IgD-negative memory B cell (primary cell): ENCODE measurements at regions not wholly inside any gene's neighbourhood (a gene's known extent, or its start where the extent isn't known, plus 50 kb on each side); places are given as distances from the start of the nearest gene placed in this dataset.
"Not testable (repeated sequence)": the region's sequence is repeated elsewhere in the genome, so short reads cannot be mapped to it uniquely, and the experiment has no call there.

Experiments
- H3K27ac Mint-ChIP-seq, 3 donors: one replicate each; pipeline ENCODE4 v1.8.0; 2020 to 2022; ENCODE audit warnings: mild to moderate bottlenecking in 3 of 3, mixed read lengths in 3 of 3, moderate library complexity in 1 of 3
- H3K27me3 Mint-ChIP-seq: one replicate; pipeline ENCODE4 v1.8.0; 2021; ENCODE audit warnings: mixed read lengths
- H3K36me3 Mint-ChIP-seq: one replicate; pipeline ENCODE4 v1.8.0; 2020; ENCODE audit warnings: mild to moderate bottlenecking, mixed read lengths
- H3K4me1 Mint-ChIP-seq, 3 donors: one replicate each; pipeline ENCODE4 v1.8.0; 2020 to 2022; ENCODE audit warnings: mixed read lengths in 3 of 3, mild to moderate bottlenecking in 1 of 3
- H3K4me3 Mint-ChIP-seq, 4 donors: one replicate each; pipeline ENCODE4 v1.8.0; 2020 to 2022; ENCODE audit warnings: mild to moderate bottlenecking in 4 of 4, mixed read lengths in 4 of 4, moderate library complexity in 3 of 4
- H3K9me3 Mint-ChIP-seq, 3 donors: one replicate each; pipeline ENCODE4 v1.8.0; 2020 to 2021; ENCODE audit warnings: mixed read lengths in 3 of 3, mild to moderate bottlenecking in 1 of 3

DNA sequence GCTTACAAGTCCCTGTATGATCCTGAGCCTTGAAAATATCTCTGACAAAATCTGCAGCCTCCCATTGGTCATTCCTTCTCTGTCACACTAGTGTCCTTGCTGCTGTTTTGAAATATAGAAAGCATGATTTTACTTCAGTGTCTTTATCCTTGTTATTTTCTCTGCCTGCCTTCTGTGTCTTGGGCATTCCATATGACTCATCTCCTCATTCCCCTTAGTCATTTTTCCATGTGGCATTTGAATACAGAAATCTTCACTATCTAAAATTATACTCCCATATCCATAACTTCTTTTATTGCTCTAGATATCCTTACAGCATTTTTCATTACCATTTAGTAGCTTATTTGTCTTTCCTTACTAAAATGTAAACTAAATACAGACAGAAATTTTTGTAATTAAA, 205.7 kb upstream of the ZNF337 start:
- not testable (repeated sequence) for H3K9me3 Mint-ChIP-seq, H3K4me3 Mint-ChIP-seq, H3K27ac Mint-ChIP-seq

DNA sequence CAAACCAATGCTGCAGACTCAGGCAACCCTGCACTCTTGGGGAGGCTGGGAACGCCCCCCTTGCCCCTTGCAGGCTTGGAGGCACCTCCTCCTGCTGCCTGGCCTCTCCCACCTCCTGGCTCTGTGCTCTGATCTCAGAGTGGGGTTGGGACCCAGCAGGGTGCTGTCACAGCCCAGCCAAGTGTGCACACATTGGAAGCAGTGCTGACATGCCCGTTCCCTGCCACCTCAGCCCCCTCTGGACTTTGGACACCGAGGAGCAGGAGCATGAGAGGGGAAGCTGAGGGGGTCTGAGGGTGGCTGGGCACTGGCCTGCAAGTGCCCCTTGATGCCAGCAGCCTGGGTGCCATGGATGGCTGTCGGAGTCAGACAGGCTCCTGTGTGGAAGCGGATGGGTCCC, 202.0 kb upstream of the ZNF337 start:
- not testable (repeated sequence) for H3K27me3 Mint-ChIP-seq, H3K27ac Mint-ChIP-seq, H3K4me3 Mint-ChIP-seq, H3K4me1 Mint-ChIP-seq, H3K36me3 Mint-ChIP-seq, H3K9me3 Mint-ChIP-seq

More for the DNA sequence above, 205.7 kb upstream of the ZNF337 start:
- H3K36me3 Mint-ChIP-seq, H3K27me3 Mint-ChIP-seq, H3K4me1 Mint-ChIP-seq: not testable (repeated sequence)

DNA sequence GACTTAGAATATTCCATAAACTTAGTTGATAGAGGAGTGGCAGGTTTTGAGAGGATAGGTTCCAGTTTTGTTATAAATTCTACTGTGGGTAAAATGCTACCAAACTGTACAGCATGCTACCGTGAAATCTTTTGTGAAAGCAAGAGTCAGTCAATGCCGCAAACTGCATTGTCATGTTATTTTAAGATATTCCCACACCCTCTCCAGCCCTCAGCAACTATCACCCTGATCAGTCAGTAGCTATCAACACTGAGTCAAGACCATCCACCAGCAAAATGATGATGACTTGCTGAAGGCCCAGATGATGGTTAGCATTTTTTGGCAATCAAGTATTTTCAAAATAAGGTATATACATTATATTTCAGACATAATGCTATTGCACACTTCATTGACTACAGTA, 182.4 kb upstream of the ZNF337 start:
- H3K27ac Mint-ChIP-seq, H3K4me3 Mint-ChIP-seq, H3K36me3 Mint-ChIP-seq, H3K27me3 Mint-ChIP-seq, H3K4me1 Mint-ChIP-seq, H3K9me3 Mint-ChIP-seq: not testable (repeated sequence)

DNA sequence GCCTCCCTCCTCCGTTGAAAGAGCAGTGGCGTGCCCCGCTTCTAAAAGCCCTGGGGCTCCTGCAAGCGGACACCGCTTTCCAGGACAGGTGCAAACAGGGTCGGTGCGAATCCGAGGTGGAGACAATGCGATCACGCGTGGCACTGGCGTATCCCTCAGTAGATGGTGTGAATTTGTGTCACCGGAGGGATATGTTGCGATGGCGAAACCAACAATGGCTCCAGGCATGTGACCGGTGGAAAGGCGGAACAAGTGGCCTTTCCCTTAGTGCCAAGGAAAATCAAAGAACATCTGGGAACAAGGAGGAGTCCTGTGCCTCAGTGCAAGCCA, 172.0 kb upstream of the ZNF337 start:
- Mint-ChIP-seq H3K4me3 (peak overlapping the region in 1 of 4 donors; percentile 82), H3K27me3 (peaks cover 33% of the 10 kb centered on the region), H3K4me1 (peaks cover 6 to 19% (median 9%) of the 10 kb centered on the region in 3 donors)
- H3K27ac Mint-ChIP-seq, H3K9me3 Mint-ChIP-seq, H3K36me3 Mint-ChIP-seq: not testable (repeated sequence)

DNA sequence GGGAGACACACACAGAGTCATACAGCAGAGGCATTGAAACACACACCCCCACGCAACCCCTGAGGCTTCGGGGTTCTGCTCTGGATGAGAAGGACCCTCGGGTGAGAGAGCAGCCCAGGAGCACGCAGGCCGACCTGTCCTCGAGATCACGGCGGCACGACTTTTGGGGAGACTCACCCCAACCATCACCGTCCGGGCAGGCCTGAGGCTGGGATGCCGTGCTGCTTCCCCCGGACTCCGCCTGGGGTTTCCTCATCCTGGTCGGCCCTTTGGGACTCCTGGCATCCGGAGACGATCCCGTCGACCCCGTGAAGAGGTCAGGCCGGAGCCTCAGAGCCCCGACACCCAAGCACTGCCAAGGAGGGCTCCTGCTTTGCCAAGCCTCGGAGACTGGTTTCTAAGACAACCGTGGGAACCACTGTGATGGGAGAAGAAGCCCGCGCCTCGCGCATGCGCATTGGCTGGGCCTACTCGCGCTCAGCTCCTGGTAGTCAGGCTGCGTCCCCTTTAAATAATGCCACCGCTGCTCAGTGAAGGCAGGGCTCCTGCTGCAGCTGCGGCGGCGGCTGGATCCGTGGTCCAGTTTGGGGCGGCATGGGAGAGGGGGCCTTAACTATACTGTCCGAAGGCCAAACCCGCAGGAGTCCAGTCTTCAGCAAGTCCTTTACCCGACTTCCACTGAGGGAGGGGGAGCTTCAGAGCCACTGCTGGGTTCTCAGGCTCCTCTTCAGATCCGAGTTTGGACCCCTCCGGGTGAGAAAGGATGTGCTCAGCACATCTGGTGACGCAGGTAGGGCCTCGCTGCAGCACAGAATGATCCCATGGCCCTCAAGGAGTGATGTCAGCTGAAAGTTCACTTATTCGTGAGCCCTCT, 171.4 kb upstream of the ZNF337 start:
- H3K27me3 Mint-ChIP-seq = peaks cover 35% of the 10 kb centered on the region
- H3K4me3 Mint-ChIP-seq = peak overlapping the region in 3 of 4 donors; percentile 8 to 82 (median 80)
- H3K27ac Mint-ChIP-seq = no peak overlapping the region
- H3K36me3 Mint-ChIP-seq = peaks cover 2% of the 10 kb centered on the region
- H3K4me1 Mint-ChIP-seq = peaks cover 6 to 21% (median 9%) of the 10 kb centered on the region in 3 donors
- H3K9me3 Mint-ChIP-seq = no peaks in the 10 kb centered on the region

DNA sequence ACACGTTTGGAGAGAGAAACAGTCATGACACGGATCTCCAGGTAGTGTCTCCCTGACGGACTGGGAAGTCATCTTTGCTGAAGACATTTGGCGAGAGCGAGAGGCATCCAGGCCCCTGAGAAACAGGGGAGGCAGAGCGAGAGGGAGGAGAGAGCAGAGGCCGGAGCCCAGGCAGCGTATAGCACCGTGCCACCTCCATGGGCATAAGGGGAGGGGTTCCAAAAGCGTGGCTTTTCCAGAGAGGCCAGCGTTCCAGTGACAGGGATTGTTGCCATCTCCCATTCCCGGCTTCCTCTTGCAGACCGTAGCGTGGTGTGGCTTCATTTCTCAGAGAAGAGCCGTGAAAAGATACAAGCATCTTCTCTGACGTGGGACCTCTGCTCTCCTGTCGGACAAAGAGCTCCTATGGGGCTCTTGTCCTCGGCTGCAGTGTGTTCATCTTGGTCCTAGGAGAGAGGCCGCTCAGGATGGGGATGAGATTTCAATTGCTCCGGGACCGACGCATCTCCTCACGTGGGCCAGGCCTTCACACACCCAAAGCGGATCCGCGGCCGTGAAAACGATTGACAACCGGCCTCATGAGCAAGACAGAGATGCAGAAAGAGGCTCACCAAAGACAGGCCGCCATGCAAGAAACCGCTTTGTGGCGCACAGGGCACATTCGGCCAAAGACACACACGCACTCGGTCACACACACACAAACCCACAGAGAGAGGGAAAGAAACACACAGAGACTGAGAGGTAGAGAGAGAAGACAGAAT, 170.5 kb upstream of the ZNF337 start:
- peaks cover 44% of the 10 kb centered on the region for H3K27me3 Mint-ChIP-seq
- H3K27ac Mint-ChIP-seq, H3K36me3 Mint-ChIP-seq, H3K9me3 Mint-ChIP-seq: not testable (repeated sequence)
- H3K4me3 Mint-ChIP-seq = peak overlapping the region in 3 of 4 donors; percentile 8 to 82 (median 80)
- H3K4me1 Mint-ChIP-seq = peaks cover 10 to 24% (median 16%) of the 10 kb centered on the region in 3 donors

DNA sequence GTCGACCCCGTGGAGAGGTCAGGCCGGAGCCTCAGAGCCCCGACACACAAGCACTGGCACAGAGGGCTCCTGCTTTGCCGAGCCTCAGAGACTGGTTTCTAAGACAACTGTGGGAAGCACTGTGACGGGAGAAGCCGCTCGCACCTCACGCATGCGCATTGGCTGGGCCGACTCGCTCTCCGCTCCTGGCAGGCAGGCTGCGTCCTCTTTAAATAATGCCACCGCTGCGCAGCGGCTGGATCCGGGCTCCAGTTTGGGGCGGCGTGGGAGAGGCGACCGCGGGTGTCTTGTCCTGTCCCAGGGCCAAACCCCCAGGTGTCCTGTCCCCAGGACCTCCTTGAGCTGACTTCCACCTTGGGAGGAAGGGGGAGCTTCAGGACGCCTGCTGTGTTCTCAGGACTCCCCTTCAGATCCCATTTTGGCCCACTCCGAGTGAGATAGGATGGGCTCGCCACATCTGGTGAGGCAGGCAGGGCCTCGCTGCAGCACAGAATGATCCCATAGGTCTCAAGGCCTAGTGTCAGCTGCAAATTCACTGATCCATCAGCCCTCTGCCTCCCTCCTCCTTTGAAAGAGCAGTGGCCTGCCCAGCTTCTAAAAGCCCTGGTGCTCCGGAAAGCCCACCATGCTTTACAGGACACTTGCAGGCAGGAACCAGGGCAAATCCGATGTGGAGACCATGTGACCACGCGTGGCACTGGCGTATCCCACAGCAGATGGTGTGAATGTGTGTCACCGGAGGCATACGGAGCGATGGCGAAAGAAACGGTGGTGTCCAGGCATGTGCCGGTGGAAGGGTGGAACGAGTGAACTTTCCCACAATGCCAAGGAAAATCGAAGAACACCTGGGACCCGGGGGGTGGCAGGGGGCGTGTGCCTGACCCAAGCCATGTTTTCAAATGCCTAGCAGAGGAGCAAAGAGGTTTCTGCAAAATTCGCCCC, 169.3 kb upstream of the ZNF337 start:
- peaks cover 14 to 29% (median 17%) of the 10 kb centered on the region in 3 donors for H3K4me1 Mint-ChIP-seq

DNA sequence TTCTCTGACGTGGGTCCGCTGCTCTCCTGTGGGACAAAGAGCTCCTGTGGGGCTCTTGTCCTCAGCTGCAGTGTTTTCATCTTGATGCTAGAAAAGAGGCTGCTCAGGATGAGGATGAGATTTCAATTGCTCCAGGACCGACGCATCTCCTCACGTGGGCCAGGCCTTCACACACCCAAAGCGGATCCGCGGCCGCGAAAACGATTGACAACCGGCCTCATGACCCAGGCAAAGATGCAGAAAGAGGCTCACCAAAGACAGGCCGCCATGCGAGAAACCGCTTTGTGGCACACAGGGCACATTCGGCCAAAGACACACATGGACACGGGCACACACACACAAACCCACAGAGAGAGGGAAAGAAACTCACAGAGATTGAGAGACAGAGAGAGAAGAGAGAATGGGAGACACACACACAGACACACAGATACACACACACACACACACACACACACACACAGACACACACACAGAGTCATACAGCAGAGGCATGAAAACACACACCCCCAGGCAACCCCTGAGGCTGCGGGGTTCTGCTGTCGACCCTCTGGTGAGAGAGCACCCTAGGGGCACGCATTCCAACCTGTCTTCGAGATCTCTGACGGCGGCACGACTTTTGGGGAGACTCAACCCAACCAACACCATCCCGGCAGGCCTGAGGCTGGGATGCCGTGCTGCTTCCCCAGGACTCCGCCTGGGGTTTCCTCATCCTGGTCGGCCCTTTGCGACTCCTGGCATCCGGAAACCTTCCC, 168.5 kb upstream of the ZNF337 start:
- Mint-ChIP-seq H3K27ac (peak overlapping the region; percentile 67 to 84 (median 82)), H3K4me1 (peaks cover 18 to 33% (median 21%) of the 10 kb centered on the region in 3 donors), H3K4me3 (peak overlapping the region; percentile 64 to 88 (median 78)), H3K27me3 (peaks cover 54% of the 10 kb centered on the region)
- not testable (repeated sequence) for H3K9me3 Mint-ChIP-seq, H3K36me3 Mint-ChIP-seq

More for the DNA sequence above, 169.3 kb upstream of the ZNF337 start:
- H3K4me3 Mint-ChIP-seq = peak overlapping the region; percentile 64 to 85 (median 72)
- H3K27me3 Mint-ChIP-seq = peaks cover 49% of the 10 kb centered on the region
- peaks cover 2% of the 10 kb centered on the region for H3K36me3 Mint-ChIP-seq
- H3K9me3 Mint-ChIP-seq = no peaks in the 10 kb centered on the region
- peak overlapping the region; percentile 67 to 84 (median 82) for H3K27ac Mint-ChIP-seq

DNA sequence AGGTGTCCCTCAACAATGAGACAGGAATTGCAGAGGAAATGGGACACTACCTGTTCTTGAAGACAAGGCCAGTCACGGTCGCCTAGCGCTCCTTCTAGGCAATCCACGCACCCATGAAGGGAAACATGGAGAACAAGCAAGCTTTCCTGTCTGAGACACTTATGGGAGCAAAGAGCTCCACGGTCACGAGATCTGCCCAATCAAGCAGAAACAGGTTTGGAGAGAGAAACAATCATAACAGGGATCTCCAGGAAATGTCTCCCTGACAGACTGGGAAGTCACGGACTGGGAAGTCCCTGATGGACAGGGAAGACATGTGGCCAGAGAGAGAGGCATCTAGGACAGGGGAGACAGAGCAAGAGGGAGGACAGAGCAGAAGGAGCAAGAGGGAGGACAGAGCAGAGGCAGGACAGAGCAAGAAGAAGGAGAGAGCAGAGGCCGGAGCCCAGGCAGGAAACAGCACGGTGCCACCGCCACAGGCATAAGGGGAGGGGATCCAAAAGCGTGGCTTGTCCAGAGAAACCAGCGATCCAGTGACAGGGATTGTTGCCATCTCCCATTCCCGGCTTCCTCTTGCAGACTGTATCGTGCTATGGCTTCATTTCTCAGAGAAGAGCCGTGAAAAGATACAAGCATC, 167.8 kb upstream of the ZNF337 start:
- H3K27ac Mint-ChIP-seq = no peak overlapping the region

DNA sequence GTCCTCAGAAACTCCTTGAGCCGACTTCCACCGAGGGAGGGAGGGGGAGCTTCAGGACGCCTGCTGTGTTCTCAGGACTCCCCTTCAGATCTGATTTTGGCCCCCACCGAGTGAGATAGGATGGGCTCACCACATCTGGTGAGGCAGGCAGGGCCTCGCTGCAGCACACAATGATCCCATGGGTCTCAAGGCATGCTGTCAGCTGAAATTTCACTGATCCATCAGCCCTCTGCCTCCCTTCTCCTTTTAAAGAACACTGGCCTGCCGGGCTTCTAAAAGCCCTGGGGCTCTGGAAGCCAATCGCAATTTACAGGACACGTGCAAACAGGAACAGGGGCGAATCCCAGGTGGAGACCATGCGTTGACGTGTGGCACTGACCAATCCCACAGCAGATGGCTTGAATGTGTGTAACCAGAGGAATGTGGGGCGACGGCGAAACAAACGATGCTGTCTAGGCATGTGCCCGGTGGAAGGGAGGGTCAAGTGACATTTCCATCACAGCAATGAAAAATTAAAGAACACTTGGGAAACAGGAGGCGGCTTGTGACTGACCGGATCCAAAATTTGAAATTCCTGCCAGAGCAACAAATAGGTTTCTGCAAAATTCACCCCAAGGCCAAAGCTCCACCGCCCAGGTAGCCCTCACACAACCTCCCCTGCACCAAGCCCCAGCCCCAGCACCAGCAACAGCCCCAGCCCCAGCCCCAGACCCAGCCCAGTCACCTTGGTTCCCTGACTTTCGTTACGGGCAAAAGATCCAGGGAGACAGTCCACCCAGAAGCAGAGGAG, 167.1 kb upstream of the ZNF337 start:
- H3K36me3 Mint-ChIP-seq = peaks cover 2% of the 10 kb centered on the region
- no peaks in the 10 kb centered on the region for H3K9me3 Mint-ChIP-seq
- H3K4me1 Mint-ChIP-seq = peaks cover 23 to 39% (median 32%) of the 10 kb centered on the region in 3 donors
- H3K27ac Mint-ChIP-seq = peak overlapping the region in 2 of 3 donors; percentile 71
- H3K27me3 Mint-ChIP-seq = peaks cover 64% of the 10 kb centered on the region
- peak overlapping the region; percentile 76 to 97 (median 82) for H3K4me3 Mint-ChIP-seq

More for the DNA sequence above, 167.8 kb upstream of the ZNF337 start:
- Mint-ChIP-seq H3K36me3 (peaks cover 2% of the 10 kb centered on the region), H3K4me3 (peak overlapping the region; percentile 12 to 88 (median 78)), H3K4me1 (peaks cover 18 to 34% (median 25%) of the 10 kb centered on the region in 3 donors), H3K27me3 (peaks cover 61% of the 10 kb centered on the region), H3K9me3 (no peaks in the 10 kb centered on the region)

DNA sequence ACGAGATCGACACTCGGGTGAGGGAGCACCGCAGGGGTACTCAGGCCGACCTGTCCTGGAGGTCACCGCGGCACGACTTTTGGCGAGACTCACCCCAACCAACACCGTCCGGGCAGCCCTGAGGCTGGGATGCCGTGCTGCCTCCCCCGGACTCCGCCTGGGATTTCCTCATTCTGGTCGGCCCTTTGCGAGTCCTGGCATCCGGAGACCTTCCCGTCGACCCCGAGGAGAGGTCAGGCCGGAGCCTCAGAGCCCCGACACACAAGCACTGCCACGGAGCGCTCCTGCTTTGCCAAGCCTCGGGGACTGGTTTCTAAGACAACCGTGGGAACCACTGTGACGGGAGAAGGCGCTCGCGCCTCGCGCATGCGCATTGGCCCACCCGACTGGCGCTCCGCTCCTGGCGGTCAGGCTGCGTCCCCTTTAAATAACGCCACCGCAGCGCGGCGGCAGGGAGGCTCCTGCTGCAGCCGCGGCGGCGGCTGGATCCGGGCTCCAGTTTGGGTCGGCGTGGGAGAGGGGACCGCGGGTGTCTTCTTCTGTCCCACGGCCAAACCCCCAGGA, 166.4 kb upstream of the ZNF337 start:
- Mint-ChIP-seq H3K4me1 (peaks cover 25 to 40% (median 35%) of the 10 kb centered on the region in 3 donors), H3K27me3 (peaks cover 69% of the 10 kb centered on the region), H3K4me3 (peak overlapping the region; percentile 76 to 97 (median 82)), H3K27ac (peak overlapping the region; percentile 39 to 71 (median 71))
- not testable (repeated sequence) for H3K36me3 Mint-ChIP-seq, H3K9me3 Mint-ChIP-seq

DNA sequence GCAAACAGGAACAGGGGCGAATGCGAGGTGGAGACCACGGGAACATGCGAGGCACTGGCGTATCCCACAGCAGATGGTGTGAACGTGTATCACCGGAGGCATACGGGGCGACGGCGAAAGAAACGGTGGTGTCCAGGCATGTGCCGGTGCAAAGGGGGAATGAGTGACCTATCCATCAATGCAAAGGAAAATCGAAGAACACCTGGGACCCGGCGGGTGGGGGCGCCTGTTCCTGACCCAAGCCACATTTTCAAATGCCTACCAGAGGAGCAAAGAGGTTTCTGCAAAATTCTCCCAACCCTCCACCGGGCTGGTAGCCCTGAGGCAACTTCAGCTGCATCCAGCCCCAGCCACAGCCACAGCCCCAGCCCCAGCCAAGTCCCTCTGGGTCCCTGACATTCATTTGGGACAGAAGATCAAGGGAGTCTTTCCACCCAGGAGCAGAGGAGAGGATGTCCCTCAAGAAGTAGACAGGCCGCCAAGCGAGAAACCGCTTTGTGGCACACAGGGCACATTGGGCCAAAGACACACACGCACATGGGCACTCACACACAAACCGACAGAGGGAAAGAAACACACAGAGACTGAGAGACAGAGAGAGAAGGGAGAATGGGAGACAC, 164.0 kb upstream of the ZNF337 start:
- peak overlapping the region in 2 of 3 donors; percentile 71 to 90 for H3K27ac Mint-ChIP-seq
- H3K9me3 Mint-ChIP-seq = no peaks in the 10 kb centered on the region
- H3K27me3 Mint-ChIP-seq = peaks cover 64% of the 10 kb centered on the region

More for the DNA sequence above, 164.0 kb upstream of the ZNF337 start:
- H3K36me3 Mint-ChIP-seq = no peaks in the 10 kb centered on the region
- peak overlapping the region; percentile 72 to 97 (median 76) for H3K4me3 Mint-ChIP-seq
- H3K4me1 Mint-ChIP-seq = peaks cover 26 to 34% (median 30%) of the 10 kb centered on the region in 3 donors
